ENCODE measurements at regions not wholly inside any gene's neighbourhood (a gene's known extent, or its start where the extent isn't known, plus 50 kb on each side); places are given as distances from the start of the nearest gene placed in this dataset.

DNA sequence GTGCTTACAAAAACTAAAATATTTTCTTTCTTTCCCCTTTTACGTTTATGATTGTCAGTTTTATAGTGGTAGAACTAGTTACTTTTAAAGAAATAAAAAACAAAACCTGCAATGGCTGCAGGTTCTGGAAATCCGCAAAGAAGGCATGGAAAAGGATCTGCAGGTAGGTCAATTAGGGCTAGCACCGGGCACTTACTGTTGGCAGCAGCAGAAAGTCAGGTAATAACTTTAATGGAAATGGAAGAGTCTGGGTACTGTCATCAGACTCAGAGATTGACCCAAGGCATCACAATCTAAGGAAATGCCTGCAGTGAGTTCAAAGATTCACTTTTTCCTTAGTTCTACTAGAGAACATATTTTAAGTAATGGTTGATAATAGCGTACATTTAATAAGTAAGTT, 1136.3 kb upstream of the B3GALT2 start:
- H3K4me3 ChIP-seq, result no peak overlapping the region
- ATAC-seq, result no peak
- intact Hi-C loops (cut with micrococcal nuclease), result no loop called here
- no TSS peak for BruUV-seq (replicated peaks)
- 11% methylated on average over 4 of the region's 4 CpGs for WGBS (ENCODE audit: insufficient coverage, low coverage, missing lambda C conversion rate)
- H4K20me1 ChIP-seq (replicated peaks; ENCODE audit: control insufficient read depth, insufficient read depth, low read length), result no peaks in the 10 kb centered on the region
- no peak for FAIRE-seq
- no peak overlapping the region for H3K9ac ChIP-seq (ENCODE audit: insufficient read depth in 1 of 2, low read depth in 2 of 2, low read length in 2 of 2)
- DNase-seq (ENCODE audit: extremely low read depth in 1 of 4, low spot score in 3 of 4), result no peak
- CTCF ChIA-PET (ENCODE audit: low intra/inter-chr PET ratio), result no interaction called here
- H3K79me2 ChIP-seq (ENCODE audit: control insufficient read depth, insufficient read depth, low read length), result no peaks in the 10 kb centered on the region
- in situ Hi-C loops (cut with MboI), result no loop called here
- no peaks in the 10 kb centered on the region for H3K4me1 ChIP-seq (replicated peaks in 1 of 2; ENCODE audit: control insufficient read depth in 2 of 2, insufficient read depth in 2 of 2, low read length in 2 of 2)
- H3K36me3 ChIP-seq (ENCODE audit: control insufficient read depth, insufficient read depth, low read length), result no peaks in the 10 kb centered on the region
- H3K9me1 ChIP-seq (ENCODE audit: control insufficient read depth, insufficient read depth, low read length), result no peaks in the 10 kb centered on the region
- H3K27ac ChIP-seq (ENCODE audit: extremely low read depth, low read depth, low read length), result no peak overlapping the region
- H3K27me3 ChIP-seq (ENCODE audit: control insufficient read depth in 2 of 2, insufficient read depth in 2 of 2, low read length in 2 of 2), result no peaks in the 10 kb centered on the region
- POLR2A ChIA-PET, result no interaction called here
- H2AFZ ChIP-seq (ENCODE audit: low read depth, low read length), result no peak overlapping the region
- no peak overlapping the region for H3K4me2 ChIP-seq (ENCODE audit: insufficient read depth, low read length)
- TF ChIP-seq ZNF121 (CRISPR knock-in tag; conservative IDR thresholded peaks at IDR 0.05), result no peak
- no peak for TF ChIP-seq DNMT1 (IDR thresholded peaks at IDR 0.05)
- no peak for TF ChIP-seq PTBP1 (IDR thresholded peaks at IDR 0.05; ENCODE audit: low read depth, low read length)
- TF ChIP-seq FOXJ2 (tag; IDR thresholded peaks at IDR 0.05), result no peak
- TF ChIP-seq, protein P1, sequence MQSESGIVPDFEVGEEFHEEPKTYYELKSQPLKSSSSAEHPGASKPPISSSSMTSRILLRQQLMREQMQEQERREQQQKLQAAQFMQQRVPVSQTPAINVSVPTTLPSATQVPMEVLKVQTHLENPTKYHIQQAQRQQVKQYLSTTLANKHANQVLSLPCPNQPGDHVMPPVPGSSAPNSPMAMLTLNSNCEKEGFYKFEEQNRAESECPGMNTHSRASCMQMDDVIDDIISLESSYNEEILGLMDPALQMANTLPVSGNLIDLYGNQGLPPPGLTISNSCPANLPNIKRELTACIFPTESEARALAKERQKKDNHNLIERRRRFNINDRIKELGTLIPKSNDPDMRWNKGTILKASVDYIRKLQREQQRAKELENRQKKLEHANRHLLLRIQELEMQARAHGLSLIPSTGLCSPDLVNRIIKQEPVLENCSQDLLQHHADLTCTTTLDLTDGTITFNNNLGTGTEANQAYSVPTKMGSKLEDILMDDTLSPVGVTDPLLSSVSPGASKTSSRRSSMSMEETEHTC (IDR thresholded peaks at IDR 0.05), result no peak
- TF ChIP-seq BRCA1 (IDR thresholded peaks at IDR 0.05), result no peak
- no peak for TF ChIP-seq BRCA1 (CRISPR knock-in tag; IDR thresholded peaks at IDR 0.05)
- no peak for TF ChIP-seq MCM3 (IDR thresholded peaks at IDR 0.05)
- TF ChIP-seq RBM25 (IDR thresholded peaks at IDR 0.05; ENCODE audit: low read depth, low read length, severe bottlenecking), result no peak
- TF ChIP-seq TEAD1 (CRISPR knock-in tag; IDR thresholded peaks at IDR 0.05), result no peak
- TF ChIP-seq RNF2 (IDR thresholded peaks at IDR 0.05), result no peak
- no peak for TF ChIP-seq MBD1 (CRISPR knock-in tag; IDR thresholded peaks at IDR 0.05)
- TF ChIP-seq MEIS2 (IDR thresholded peaks at IDR 0.05; ENCODE audit: partially characterized antibody), result no peak
- TF ChIP-seq FOSL1 (tag; conservative IDR thresholded peaks at IDR 0.05), result no peak
- TF ChIP-seq JUN (IDR thresholded peaks at IDR 0.05; ENCODE audit: borderline replicate concordance, low read depth, low read length), result no peak
- TF ChIP-seq JUN (CRISPR knock-in tag; IDR thresholded peaks at IDR 0.05; ENCODE audit: borderline replicate concordance), result no peak
- no peaks in the 10 kb centered on the region for H3K9me3 ChIP-seq (replicated peaks; ENCODE audit: control insufficient read depth, insufficient read depth, low read depth, low read length)

Data from K562 (cell line).